ENCODE measurements at regions not wholly inside any gene's neighbourhood (a gene's known extent, or its start where the extent isn't known, plus 50 kb on each side); places are given as distances from the start of the nearest gene placed in this dataset.
"Not testable (repeated sequence)": the region's sequence is repeated elsewhere in the genome, so short reads cannot be mapped to it uniquely, and the experiment has no call there.

GRCh38 chr5:1654786-1655495, 131.2 kb upstream of the LPCAT1 start:
- DNase-seq: no peak

- DNase-seq: peak in 2 of 56 donors; percentile 13 to 20
Observed at GRCh38 chr5:1653698-1654651, 130.2 kb upstream of the LPCAT1 start.

- peak in 4 of 56 donors; percentile 9 to 24 (median 14) for DNase-seq
Observed at GRCh38 chr5:1652873-1653697, 129.3 kb upstream of the LPCAT1 start.

- DNase-seq: no peak
Observed at GRCh38 chr5:1651971-1652872, 128.5 kb upstream of the LPCAT1 start.

- DNase-seq: no peak
Observed at GRCh38 chr5:1651250-1651649, 127.5 kb upstream of the LPCAT1 start.

- DNase-seq: no peak
Observed at GRCh38 chr5:1649554-1649953, 125.8 kb upstream of the LPCAT1 start.

GRCh38 chr5:1648806-1649205, 125.0 kb upstream of the LPCAT1 start:
- DNase-seq: no peak

GRCh38 chr5:1647580-1647979, 123.8 kb upstream of the LPCAT1 start:
- DNase-seq: no peak

- DNase-seq: peak in 52 of 56 donors; percentile 5 to 82 (median 52)
Observed at GRCh38 chr5:1644810-1645571, 121.2 kb upstream of the LPCAT1 start.

GRCh38 chr5:1644393-1644809, 120.6 kb upstream of the LPCAT1 start:
- DNase-seq: not testable (repeated sequence)

GRCh38 chr5:1643651-1644392, 120.1 kb upstream of the LPCAT1 start:
- no peak for DNase-seq

GRCh38 chr5:1642621-1643061, 118.9 kb upstream of the LPCAT1 start:
- no peak for DNase-seq

- no peak for DNase-seq
Observed at GRCh38 chr5:1642221-1642620, 118.5 kb upstream of the LPCAT1 start.

GRCh38 chr5:1641560-1642166, 117.9 kb upstream of the LPCAT1 start:
- peak in 54 of 56 donors; percentile 2 to 94 (median 69) for DNase-seq

- DNase-seq: no peak
Observed at GRCh38 chr5:1641041-1641440, 117.3 kb upstream of the LPCAT1 start.

GRCh38 chr5:1640421-1640881, 116.7 kb upstream of the LPCAT1 start:
- DNase-seq: no peak

- DNase-seq: no peak
Observed at GRCh38 chr5:1639757-1640156, 116.0 kb upstream of the LPCAT1 start.
